AG08396 (cell line): ENCODE measurements at regions not wholly inside any gene's neighbourhood (a gene's known extent, or its start where the extent isn't known, plus 50 kb on each side); places are given as distances from the start of the nearest gene placed in this dataset.

Experiments used
- DNase-seq: peaks from one replicate; pipeline ENCODE4 v3.0.0; 2012; ENCODE audit warnings: low spot score, mixed read lengths

DNA sequence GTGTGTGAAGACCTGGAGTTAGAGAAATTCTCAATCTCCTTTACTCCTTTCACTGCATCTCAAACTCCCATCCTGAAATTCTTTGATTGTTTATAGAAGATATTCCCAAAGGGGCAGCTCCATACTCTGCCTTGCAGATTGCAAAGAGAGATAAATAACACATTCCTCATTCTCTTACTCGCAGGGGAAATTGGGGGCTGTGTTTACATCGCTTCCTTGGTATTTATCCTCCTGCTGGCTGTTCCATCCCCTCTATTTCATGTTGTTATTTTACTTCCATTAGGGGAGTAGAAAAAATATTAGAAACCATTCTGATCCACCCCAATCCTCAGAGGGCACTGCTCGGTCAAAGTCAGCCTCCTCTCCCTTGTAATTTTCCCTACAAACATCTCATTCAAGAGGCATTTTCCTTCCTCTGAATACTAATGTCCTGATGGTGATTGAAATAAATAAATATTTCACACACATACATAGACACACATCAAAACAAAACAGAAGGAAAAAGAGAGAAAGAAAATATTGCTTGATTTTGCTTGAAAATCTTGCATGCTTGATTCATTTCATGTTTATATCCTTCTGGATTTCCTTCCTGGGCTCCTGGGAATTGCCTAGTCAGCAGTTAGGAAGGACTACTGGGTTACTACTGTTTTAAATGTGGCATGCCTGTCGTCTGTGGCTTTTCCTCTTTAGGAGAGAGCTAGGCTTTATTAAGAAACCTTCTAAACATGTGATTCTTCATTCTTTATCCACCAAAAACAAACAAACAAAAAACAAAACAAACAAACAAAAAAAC is 420.1 kb upstream of the PAPPA start:
- no peak for DNase-seq

DNA sequence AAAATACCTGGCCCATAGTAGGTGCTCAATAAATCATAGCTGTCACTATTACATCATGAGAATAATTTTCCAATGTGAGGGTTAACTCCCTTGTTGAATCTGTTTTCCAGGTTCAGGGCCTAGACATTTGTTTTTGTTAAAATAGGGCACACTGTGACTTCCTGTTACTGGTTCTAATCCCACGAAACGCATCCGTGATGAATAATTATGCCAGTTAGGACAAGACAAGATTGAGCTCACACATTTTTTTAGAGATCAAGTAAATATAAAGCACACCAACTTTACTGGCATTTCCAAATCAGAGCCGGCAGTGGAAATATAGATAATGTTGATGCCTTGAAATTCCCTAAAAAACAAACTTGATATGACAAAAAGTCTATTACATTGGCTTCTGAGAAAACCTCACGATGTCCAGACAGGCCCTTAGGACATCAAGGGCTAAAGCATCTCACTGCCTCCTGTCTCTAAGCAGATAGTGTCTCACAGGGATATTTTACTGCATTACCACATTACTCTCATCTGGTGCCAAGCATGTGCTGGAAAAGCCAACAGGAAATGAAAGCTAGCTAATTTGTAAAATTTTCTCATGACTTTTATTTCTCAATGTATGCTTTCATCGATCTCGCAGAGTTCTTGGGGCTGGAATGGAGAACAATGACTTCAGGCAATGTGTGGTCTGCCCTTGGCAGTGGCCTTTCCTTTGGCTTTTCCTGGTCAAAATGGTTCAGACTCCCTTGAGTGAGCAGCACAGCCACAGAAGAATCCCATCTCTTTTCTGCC is 414.3 kb upstream of the PAPPA start:
- no peak for DNase-seq

DNA sequence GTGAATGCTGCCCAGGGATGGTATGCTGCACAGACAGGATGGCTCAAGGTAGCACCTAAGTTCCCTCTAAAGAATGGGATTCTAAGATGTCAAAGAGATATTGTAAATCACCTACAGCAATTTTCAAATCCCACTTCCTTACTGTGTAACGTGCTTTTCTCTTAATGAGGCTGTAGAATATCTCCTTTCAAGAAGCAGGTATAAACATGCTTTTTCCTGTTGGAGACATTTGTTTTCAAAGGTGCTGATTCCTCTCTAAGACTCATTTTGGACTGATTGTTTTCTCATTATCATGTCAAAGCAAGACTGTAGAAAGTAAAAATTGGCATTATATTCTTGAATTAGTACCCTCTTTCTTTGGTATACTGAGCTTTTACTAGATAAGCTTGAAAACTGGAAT is 412.6 kb upstream of the PAPPA start:
- no peak for DNase-seq

GRCh38 chr9:115743709-115744605 is 409.6 kb upstream of the PAPPA start:
- DNase-seq: no peak

GRCh38 chr9:115746496-115746895 is 407.1 kb upstream of the PAPPA start:
- DNase-seq: no peak

DNA sequence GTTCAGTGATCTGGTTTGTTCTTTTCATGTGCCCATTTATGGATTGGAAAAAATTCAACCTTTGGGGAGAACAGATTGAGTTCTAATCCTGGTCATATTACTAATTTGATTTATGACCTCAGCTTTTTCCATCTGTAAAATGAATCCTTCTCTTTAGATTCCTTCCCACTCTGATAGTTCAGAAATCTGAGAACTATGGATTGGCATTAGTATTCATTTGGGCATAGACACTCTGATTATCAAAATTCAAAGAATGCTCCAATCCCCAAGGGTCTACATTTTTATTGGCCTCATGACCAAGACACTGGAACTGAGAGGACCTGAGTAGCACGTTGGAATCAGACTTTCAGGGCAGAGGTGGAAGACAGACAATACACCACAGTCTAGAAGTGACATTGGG is 405.9 kb upstream of the PAPPA start:
- DNase-seq: no peak

DNA sequence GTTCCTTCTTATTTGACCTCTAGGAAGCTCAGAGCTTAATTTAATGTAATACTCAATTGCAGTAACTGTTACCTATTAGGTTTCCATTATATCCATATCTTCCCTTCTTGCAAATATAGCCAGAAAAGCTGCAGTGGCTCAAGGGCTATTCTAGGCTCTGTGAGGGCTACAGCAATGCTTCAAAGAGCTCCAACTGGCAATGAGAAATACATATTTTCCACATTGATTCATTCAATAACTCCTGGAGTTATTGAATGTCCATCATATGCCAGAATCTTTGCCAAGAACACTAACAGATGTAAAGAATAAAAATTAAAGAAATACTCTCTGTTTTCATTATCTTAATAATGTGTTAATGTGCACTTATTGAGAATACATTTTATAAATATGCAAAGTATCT is 396.9 kb upstream of the PAPPA start:
- no peak for DNase-seq

DNA sequence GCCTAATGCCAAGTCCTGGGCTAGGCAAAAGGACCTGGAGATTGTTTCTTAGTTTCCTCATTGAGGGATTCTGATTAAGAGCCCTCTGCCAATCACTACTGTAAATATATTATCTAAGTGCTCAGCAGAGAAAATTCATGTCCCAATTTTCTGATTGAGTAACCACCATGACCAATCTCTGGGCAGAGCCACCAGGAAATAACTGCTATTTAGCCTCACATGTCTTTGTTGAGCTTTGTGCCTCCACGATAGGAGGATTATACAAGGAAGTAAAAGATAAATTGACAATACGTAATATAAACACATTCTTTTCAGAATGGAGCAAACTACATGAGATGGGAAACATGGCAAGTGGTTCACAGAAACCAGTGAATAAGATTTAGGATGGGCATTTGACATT is 396.1 kb upstream of the PAPPA start:
- DNase-seq: no peak

- no peak for DNase-seq
Measured at GRCh38 chr9:115758441-115758840, 395.1 kb upstream of the PAPPA start.

DNA sequence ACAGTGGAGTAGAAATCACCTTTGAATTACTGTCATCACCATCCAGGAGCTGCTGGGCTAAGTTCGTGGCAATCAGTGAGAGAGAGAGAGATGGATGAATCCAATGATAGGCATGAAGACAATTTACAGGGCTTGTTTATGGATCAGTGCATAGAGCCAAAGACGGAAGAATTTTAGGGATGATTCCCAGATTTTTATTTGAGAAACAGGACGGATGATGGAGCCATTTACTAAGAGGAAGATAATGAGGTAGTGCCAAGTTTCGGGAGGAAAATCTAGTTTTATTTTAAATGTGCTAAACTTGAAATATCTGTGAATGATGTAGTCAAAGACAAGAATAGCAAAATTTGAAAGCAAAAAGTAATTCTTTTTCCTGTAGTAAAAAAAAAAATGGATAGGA is 394.2 kb upstream of the PAPPA start:
- DNase-seq: no peak

GRCh38 chr9:115764645-115765044 is 388.9 kb upstream of the PAPPA start:
- no peak for DNase-seq

GRCh38 chr9:115765060-115765459 is 388.5 kb upstream of the PAPPA start:
- DNase-seq: no peak

GRCh38 chr9:115766370-115766955 is 387.1 kb upstream of the PAPPA start:
- DNase-seq: no peak

DNA sequence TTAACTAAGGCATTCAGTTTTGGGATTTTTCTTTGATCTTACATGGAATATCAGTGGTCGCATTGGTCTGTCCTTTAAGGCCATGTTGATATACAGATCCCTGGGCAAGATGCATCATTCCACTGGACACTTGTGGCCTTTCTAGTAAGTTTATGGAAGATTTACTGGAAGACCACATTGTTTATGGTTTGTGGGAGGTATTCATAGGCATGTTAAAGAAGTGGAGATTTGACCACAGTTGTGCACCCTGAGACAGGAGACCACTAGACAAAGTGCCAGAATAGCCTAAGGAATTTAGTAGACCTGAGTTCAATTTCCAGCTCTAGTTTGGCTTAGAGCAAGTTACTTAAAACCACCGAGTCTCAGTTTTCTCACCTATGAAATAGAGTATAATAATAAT is 383.1 kb upstream of the PAPPA start:
- no peak for DNase-seq

- no peak for DNase-seq
Measured at GRCh38 chr9:115775659-115776058, 377.9 kb upstream of the PAPPA start.

- DNase-seq: no peak
Measured at GRCh38 chr9:115777610-115778009, 376.0 kb upstream of the PAPPA start.

- no peak for DNase-seq
Measured at GRCh38 chr9:115781070-115781736, 372.4 kb upstream of the PAPPA start.

- no peak for DNase-seq
Measured at GRCh38 chr9:115786321-115786720, 367.3 kb upstream of the PAPPA start.

DNA sequence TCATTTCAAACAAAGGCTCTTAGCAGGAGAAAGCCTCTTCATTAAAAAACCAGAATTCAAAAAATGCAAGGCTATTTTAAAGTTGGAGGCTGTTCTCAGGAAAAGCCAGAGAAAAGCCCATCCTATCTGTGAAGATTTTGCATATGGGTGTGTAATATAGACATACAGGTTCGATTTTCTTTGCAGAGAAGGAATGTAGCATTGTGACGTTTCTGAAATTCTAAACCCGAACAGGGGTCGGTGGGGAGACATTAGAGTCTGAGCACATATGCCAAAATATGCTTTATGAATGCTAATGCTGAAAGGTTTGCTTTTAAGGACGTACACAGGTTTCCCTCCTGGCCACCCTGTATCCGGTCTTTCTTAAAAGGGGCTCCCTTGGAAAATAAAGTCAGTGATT is 363.1 kb upstream of the PAPPA start:
- no peak for DNase-seq

GRCh38 chr9:115794921-115795475 is 358.6 kb upstream of the PAPPA start:
- no peak for DNase-seq

DNA sequence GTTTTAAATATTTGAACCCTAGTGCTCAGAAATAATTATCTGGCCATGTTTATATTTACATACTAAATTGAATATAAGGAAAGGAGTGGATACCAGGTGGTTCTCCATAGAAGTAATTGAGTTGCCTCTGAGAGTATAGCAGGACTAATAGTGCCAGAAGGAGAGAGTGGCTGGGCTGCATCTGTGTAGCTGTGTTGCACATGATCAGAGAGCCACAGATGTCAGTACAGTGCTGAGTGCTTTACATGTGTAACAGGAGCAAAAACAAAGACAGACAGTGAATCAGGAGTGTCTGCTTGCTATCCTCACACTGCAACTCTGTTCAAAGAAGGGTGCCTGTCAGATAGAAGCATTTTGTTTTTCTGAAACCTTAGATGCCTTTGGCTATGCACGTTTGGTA is 353.9 kb upstream of the PAPPA start:
- no peak for DNase-seq
